Thoracic aorta (tissue), 2 donors: ENCODE measurements at regions not wholly inside any gene's neighbourhood (a gene's known extent, or its start where the extent isn't known, plus 50 kb on each side); places are given as distances from the start of the nearest gene placed in this dataset.

Source experiments
- ATAC-seq: fragments of 150-250 bp; one replicate; pipeline ENCODE4 v1.8.0; 2017; ENCODE audit warnings: low read depth; ENCODE audit not compliant: insufficient number of reproducible peaks, low FRiP score
- DNase-seq: peaks from one replicate; pipeline ENCODE4 v3.0.0-alpha.2; 2020; ENCODE audit warnings: low spot score
- H3K27ac ChIP-seq, 2 donors: fragments of 200-600 bp; sonication (generic); 1 replicate in 1 of 2; 2 replicates in 1 of 2; pipeline ENCODE4 v1.5.1; 2016; ENCODE audit warnings: mild to moderate bottlenecking in 2 of 2, moderate library complexity in 2 of 2
- H3K27me3 ChIP-seq: fragments of 200-600 bp; sonication (generic); replicated peaks from 2 replicates; pipeline ENCODE4 v1.6.0; 2016; ENCODE audit warnings: mild to moderate bottlenecking; ENCODE audit not compliant: insufficient read depth
- H3K36me3 ChIP-seq: fragments of 200-600 bp; sonication (generic); one replicate; pipeline ENCODE4 v1.5.1; 2016
- H3K4me1 ChIP-seq, 2 donors: fragments of 200-600 bp; sonication (generic); 1 replicate in 1 of 2; 2 replicates in 1 of 2; pipeline versions ENCODE4 v1.5.1 to v1.6.0; 2016; ENCODE audit warnings: low read depth in 2 of 2, mild to moderate bottlenecking in 1 of 2; ENCODE audit not compliant: control insufficient read depth in 1 of 2
- H3K4me3 ChIP-seq: fragments of 200-600 bp; sonication (generic); 2 replicates; pipeline ENCODE4 v1.5.1; 2016; ENCODE audit warnings: mild to moderate bottlenecking
- H3K9me3 ChIP-seq: fragments of 200-600 bp; sonication (generic); 2 replicates; pipeline ENCODE4 v1.5.1; 2016
- CTCF ChIP-seq: fragments of 200-600 bp; sonication (generic); IDR thresholded peaks from one replicate; pipeline ENCODE4 v1.5.1; 2019; ENCODE audit warnings: antibody characterized with exemption

GRCh38 chr18:67574749-67575148, 58.2 kb upstream of the DSEL start:
- Histone ChIP-seq H3K36me3 (no peaks in the 10 kb centered on the region), H3K27me3 (no peaks in the 10 kb centered on the region), H3K27ac (no peak overlapping the region), H3K9me3 (no peaks in the 10 kb centered on the region), H3K4me1 (no peaks in the 10 kb centered on the region), H3K4me3 (no peak overlapping the region)
- DNase-seq: no peak
- no peak for ATAC-seq
- no peak for TF ChIP-seq CTCF

GRCh38 chr18:67568166-67568565, 51.6 kb upstream of the DSEL start:
- ATAC-seq: no peak
- H3K27ac ChIP-seq: no peak overlapping the region
- H3K36me3 ChIP-seq: no peaks in the 10 kb centered on the region
- H3K4me3 ChIP-seq: no peak overlapping the region
- no peak for DNase-seq
- no peaks in the 10 kb centered on the region for H3K27me3 ChIP-seq
- TF ChIP-seq CTCF: no peak
- H3K9me3 ChIP-seq: no peaks in the 10 kb centered on the region
- no peaks in the 10 kb centered on the region for H3K4me1 ChIP-seq
